HCT116 (cell line): ENCODE measurements at regions not wholly inside any gene's neighbourhood (a gene's known extent, or its start where the extent isn't known, plus 50 kb on each side); places are given as distances from the start of the nearest gene placed in this dataset.

Experiments
- ATAC-seq: fragments of 200-7000 bp; cut with Tn5 transposase; 2 replicates; pipeline ENCODE4 v1.9.1; 2020; ENCODE audit warnings: mild to moderate bottlenecking, moderate library complexity
- BruUV-seq: library from RNA; stranded (reverse); fragments of 400-500 nt; replicated peaks from 2 replicates; lab custom pipeline; 2021; lab: Mats Ljungman, UMichigan
- CTCF ChIA-PET: fragments of 300-600 bp; sonication (Branson Sonifier 250); formaldehyde crosslinking; loops from one replicate; lab custom pipeline; 2021; ENCODE audit warnings: antibody characterized with exemption; lab: Charles Lee
- POLR2A ChIA-PET: fragments of 300-600, 350-600 bp; sonication (Branson Sonifier 250); formaldehyde crosslinking; loops from one replicate; lab custom pipeline; 2021; ENCODE audit warnings: antibody characterized with exemption; lab: Charles Lee
- RAD21 ChIA-PET, 2 experiments: fragments of 300-600 bp; sonication (Branson Sonifier 250); formaldehyde crosslinking; loops; one replicate each; lab custom pipeline; 2023; ENCODE audit warnings: low total read pairs in 2 of 2; ENCODE audit not compliant: uncharacterized antibody in 2 of 2, unreplicated experiment in 2 of 2, low non-redundant PET in 1 of 2; lab: Charles Lee
- DNase-seq: peaks from one replicate; pipeline ENCODE4 v3.0.0-alpha.2; 2010; ENCODE audit warnings: low read depth, low spot score
- H2AFZ ChIP-seq: fragments of 200-600 bp; shearing (Covaris generic), sonication (generic); 2 replicates; pipeline ENCODE4 v1.6.1; 2017; ENCODE audit warnings: low read depth, mixed run types, mixed read lengths, antibody characterized with exemption, low read length; ENCODE audit not compliant: poor library complexity, severe bottlenecking
- H3K27ac ChIP-seq: 2 replicates; pipeline ENCODE4 v1.5.1; 2012; ENCODE audit warnings: low read depth, low read length
- H3K27me3 ChIP-seq: fragments of 200-600 bp; sonication (generic); 2 replicates; pipeline ENCODE4 v1.6.1; 2016; ENCODE audit warnings: mixed run types, low read length, mixed read lengths; ENCODE audit not compliant: insufficient read depth
- H3K36me3 ChIP-seq, 2 experiments: fragments of 200-500 bp in 1 of 2; fragments of 200-600 bp in 1 of 2; sonication (Bioruptor generic) in 1 of 2; sonication (generic) in 1 of 2; 2 replicates each; pipeline versions ENCODE4 v1.5.1 to v1.6.1; 2014 to 2016; ENCODE audit warnings: low read length in 2 of 2, inconsistent platforms in 1 of 2, mixed read lengths in 1 of 2, mixed run types in 1 of 2; ENCODE audit not compliant: insufficient read depth in 2 of 2, control insufficient read depth in 1 of 2
- H3K4me1 ChIP-seq, 2 experiments: fragments of 200-600 bp in 1 of 2; sonication (generic) in 1 of 2; 2 replicates each; pipeline versions ENCODE4 v1.5.1 to v1.6.1; 2012 to 2017; ENCODE audit warnings: low read length in 2 of 2, inconsistent platforms in 1 of 2, mild to moderate bottlenecking in 1 of 2, mixed read lengths in 1 of 2, mixed run types in 1 of 2, moderate library complexity in 1 of 2; ENCODE audit not compliant: insufficient read depth in 2 of 2, control insufficient read depth in 1 of 2
- H3K4me2 ChIP-seq: fragments of 200-600 bp; sonication (generic); 2 replicates; pipeline ENCODE4 v1.6.1; 2017; ENCODE audit warnings: mixed run types, low read length, mixed read lengths
- H3K4me3 ChIP-seq, 2 experiments: fragments of 200-600 bp in 1 of 2; sonication (generic) in 1 of 2; replicated peaks in 1 of 2; 2 replicates each; pipeline ENCODE4 v1.5.1; 2011 to 2016; ENCODE audit warnings: low read length in 2 of 2, control low read depth in 1 of 2, low read depth in 1 of 2, mild to moderate bottlenecking in 1 of 2, mixed read lengths in 1 of 2, mixed run types in 1 of 2
- H3K79me2 ChIP-seq: fragments of 200-600 bp; sonication (generic); 2 replicates; pipeline ENCODE4 v1.6.1; 2017; ENCODE audit warnings: mild to moderate bottlenecking, mixed run types, low read length, moderate library complexity, mixed read lengths; ENCODE audit not compliant: insufficient read depth
- H3K9ac ChIP-seq: fragments of 200-600 bp; sonication (generic); 2 replicates; pipeline ENCODE4 v1.6.1; 2016; ENCODE audit warnings: low read length, mixed read lengths
- H3K9me2 ChIP-seq: fragments of 200-600 bp; sonication (generic), shearing (Covaris generic); 2 replicates; pipeline ENCODE4 v1.6.1; 2017; ENCODE audit warnings: mixed run types, mild to moderate bottlenecking, moderate library complexity; ENCODE audit not compliant: insufficient read depth
- H3K9me3 ChIP-seq, 2 experiments: fragments of 200-500 bp in 1 of 2; fragments of 200-600 bp in 1 of 2; sonication (Bioruptor generic) in 1 of 2; sonication (generic) in 1 of 2; 2 replicates each; pipeline ENCODE4 v1.6.1; 2014 to 2017; ENCODE audit warnings: low read length in 2 of 2, mixed read lengths in 2 of 2, inconsistent platforms in 1 of 2, low read depth in 1 of 2, mild to moderate bottlenecking in 1 of 2, mixed run types in 1 of 2, moderate library complexity in 1 of 2; ENCODE audit not compliant: control insufficient read depth in 1 of 2, insufficient read depth in 1 of 2
- H4K20me1 ChIP-seq: fragments of 200-600 bp; sonication (generic), shearing (Covaris generic); 2 replicates; pipeline ENCODE4 v1.6.1; 2017; ENCODE audit warnings: mixed run types, mild to moderate bottlenecking, moderate library complexity; ENCODE audit not compliant: insufficient read depth
- CBX3 ChIP-seq: IDR thresholded peaks from 2 replicates; pipeline ENCODE4 v1.6.1; 2012; ENCODE audit warnings: low read depth
- EGR1 ChIP-seq: IDR thresholded peaks from 2 replicates; pipeline ENCODE4 v1.6.1; 2012; ENCODE audit warnings: low read depth
- EZH2phosphoT487 ChIP-seq: fragments of 200-600 bp; IDR thresholded peaks from 2 replicates; pipeline ENCODE4 v1.6.1; 2018; ENCODE audit warnings: antibody characterized with exemption, borderline replicate concordance
- JUND ChIP-seq: IDR thresholded peaks from 2 replicates; pipeline ENCODE4 v1.6.1; 2012
- POLR2A ChIP-seq: IDR thresholded peaks from 2 replicates; pipeline ENCODE4 v1.7.0; 2011; ENCODE audit warnings: borderline replicate concordance; ENCODE audit not compliant: insufficient read depth, insufficient read length; ENCODE audit errors: extremely low read depth
- POLR2AphosphoS5 ChIP-seq: IDR thresholded peaks from 2 replicates; pipeline ENCODE4 v1.6.1; 2011; ENCODE audit warnings: mild to moderate bottlenecking, low read depth, low read length, moderate library complexity
- RAD21 ChIP-seq: IDR thresholded peaks from 2 replicates; pipeline ENCODE4 v1.6.1; 2012; ENCODE audit warnings: low read depth, mild to moderate bottlenecking
- SIN3A ChIP-seq: IDR thresholded peaks from 2 replicates; pipeline ENCODE4 v1.6.1; 2012; ENCODE audit warnings: low read depth
- SP1 ChIP-seq: IDR thresholded peaks from 2 replicates; pipeline ENCODE4 v1.6.1; 2012; ENCODE audit warnings: low read depth
- SRF ChIP-seq: IDR thresholded peaks from 2 replicates; pipeline ENCODE4 v1.6.1; 2012; ENCODE audit warnings: low read depth
- YY1 ChIP-seq: IDR thresholded peaks from 2 replicates; pipeline ENCODE4 v1.6.1; 2011; ENCODE audit warnings: low read length, low read depth, moderate library complexity, mild to moderate bottlenecking; ENCODE audit not compliant: insufficient replicate concordance; ENCODE audit errors: extremely low read depth
- ZNF274 ChIP-seq: fragments of 200-500 bp; sonication (Bioruptor generic); IDR thresholded peaks from 2 replicates; pipeline ENCODE4 v1.6.1; 2014; ENCODE audit warnings: mild to moderate bottlenecking, low read depth, low read length, inconsistent platforms
- intact Hi-C: fragments of 100-400 bp; cut with micrococcal nuclease; formaldehyde crosslinking; loops from 2 replicates; pipeline ENCODE4 v1.10.0; 2022
- TF ChIP-seq, protein P1 (sequence below): IDR thresholded peaks from 2 replicates; pipeline ENCODE4 v1.6.1; 2011; ENCODE audit warnings: mild to moderate bottlenecking, low read length, moderate library complexity; ENCODE audit not compliant: insufficient replicate concordance; ENCODE audit errors: extremely low read depth

DNA sequence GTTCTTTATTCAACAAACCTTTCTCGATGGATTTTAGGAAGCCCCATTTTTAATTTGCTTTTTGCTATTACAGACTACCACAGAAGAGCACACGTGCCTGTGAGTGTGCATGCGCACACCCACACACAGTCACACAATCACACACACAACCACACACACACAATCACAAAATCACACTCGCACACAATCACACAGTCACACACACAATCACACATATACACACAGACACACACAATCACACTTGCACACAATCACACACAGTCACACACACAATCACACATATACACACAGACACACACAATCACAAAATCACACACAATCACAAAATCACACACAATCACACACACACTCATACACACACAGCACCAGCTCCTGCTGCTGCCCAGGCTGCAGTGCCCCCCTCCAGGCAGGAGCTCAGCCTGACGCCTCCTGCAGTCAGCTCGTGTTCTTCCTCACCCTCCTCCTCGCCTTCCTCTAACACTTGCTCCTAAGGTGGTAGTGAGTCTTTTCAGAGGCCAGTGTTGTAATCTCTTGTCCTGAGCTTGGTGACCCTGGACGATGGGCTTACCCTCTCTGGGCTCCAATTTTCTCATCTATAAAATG lies 125.0 kb upstream of the SOX1 start:
- Histone ChIP-seq H4K20me1 (no peaks in the 10 kb centered on the region), H3K27me3 (peaks cover 39% of the 10 kb centered on the region), H3K4me3 (no peak overlapping the region), H3K4me1 (no peaks in the 10 kb centered on the region), H2AFZ (no peak overlapping the region), H3K27ac (no peak overlapping the region), H3K4me2 (no peak overlapping the region), H3K9ac (no peak overlapping the region), H3K9me3 (no peaks in the 10 kb centered on the region), H3K9me2 (no peaks in the 10 kb centered on the region), H3K79me2 (no peaks in the 10 kb centered on the region), H3K36me3 (no peaks in the 10 kb centered on the region)
- intact Hi-C loops, result no loop called here
- BruUV-seq, result no TSS peak
- CTCF ChIA-PET, result no interaction called here
- POLR2A ChIA-PET, result no interaction called here
- RAD21 ChIA-PET, result no interaction called here
- no peak for DNase-seq
- no peak for ATAC-seq
- TF ChIP-seq SP1, result no peak
- no peak for TF ChIP-seq POLR2A
- TF ChIP-seq RAD21, result no peak
- no peak for TF ChIP-seq ZNF274
- no peak for TF ChIP-seq JUND
- no peak for TF ChIP-seq SRF
- TF ChIP-seq POLR2AphosphoS5, result no peak
- no peak for TF ChIP-seq YY1
- no peak for TF ChIP-seq EZH2phosphoT487
- TF ChIP-seq CBX3, result no peak
- TF ChIP-seq SIN3A, result no peak
- TF ChIP-seq, protein P1, sequence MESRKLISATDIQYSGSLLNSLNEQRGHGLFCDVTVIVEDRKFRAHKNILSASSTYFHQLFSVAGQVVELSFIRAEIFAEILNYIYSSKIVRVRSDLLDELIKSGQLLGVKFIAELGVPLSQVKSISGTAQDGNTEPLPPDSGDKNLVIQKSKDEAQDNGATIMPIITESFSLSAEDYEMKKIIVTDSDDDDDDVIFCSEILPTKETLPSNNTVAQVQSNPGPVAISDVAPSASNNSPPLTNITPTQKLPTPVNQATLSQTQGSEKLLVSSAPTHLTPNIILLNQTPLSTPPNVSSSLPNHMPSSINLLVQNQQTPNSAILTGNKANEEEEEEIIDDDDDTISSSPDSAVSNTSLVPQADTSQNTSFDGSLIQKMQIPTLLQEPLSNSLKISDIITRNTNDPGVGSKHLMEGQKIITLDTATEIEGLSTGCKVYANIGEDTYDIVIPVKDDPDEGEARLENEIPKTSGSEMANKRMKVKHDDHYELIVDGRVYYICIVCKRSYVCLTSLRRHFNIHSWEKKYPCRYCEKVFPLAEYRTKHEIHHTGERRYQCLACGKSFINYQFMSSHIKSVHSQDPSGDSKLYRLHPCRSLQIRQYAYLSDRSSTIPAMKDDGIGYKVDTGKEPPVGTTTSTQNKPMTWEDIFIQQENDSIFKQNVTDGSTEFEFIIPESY, result no peak
- TF ChIP-seq EGR1, result no peak
